NB4 (cell line): ENCODE measurements at regions not wholly inside any gene's neighbourhood (a gene's known extent, or its start where the extent isn't known, plus 50 kb on each side); places are given as distances from the start of the nearest gene placed in this dataset.

Experiments used
- CTCF ChIP-seq: IDR thresholded peaks from one replicate; pipeline ENCODE4 v1.5.1; 2012; ENCODE audit warnings: low read depth, low read length
- MAX ChIP-seq: IDR thresholded peaks from 2 replicates; pipeline ENCODE4 v1.6.1; 2011; ENCODE audit warnings: low read depth, low read length
- POLR2A ChIP-seq: IDR thresholded peaks from 2 replicates; pipeline ENCODE4 v1.6.1; 2011; ENCODE audit warnings: mild to moderate bottlenecking; ENCODE audit not compliant: insufficient read length; ENCODE audit errors: extremely low read depth

GRCh38 chr16:11481987-11482386 is 104.7 kb downstream of the LITAF start:
- no peak for TF ChIP-seq CTCF
- no peak for TF ChIP-seq POLR2A
- TF ChIP-seq MAX = no peak
